ENCODE measurements at regions not wholly inside any gene's neighbourhood (a gene's known extent, or its start where the extent isn't known, plus 50 kb on each side); places are given as distances from the start of the nearest gene placed in this dataset.

DNA sequence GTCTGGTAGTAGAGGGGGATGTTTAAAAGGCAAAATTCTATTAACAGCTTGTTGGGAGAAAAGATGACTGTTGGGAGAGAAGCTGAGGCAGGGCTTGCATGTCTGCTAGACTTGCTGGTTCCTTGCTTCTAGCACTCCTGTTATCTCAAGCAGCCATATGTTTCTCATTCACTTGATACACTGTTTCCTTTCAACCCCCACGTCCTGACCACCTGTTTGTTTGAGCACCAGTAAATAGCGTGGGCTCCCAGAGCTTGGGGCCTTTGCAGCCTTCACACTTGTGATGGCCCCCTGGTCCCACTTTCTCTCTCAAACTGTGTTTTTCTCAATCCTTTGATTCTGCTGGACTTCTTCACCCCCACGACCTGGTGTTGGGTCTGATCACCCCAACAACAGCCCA is 111.7 kb upstream of the TMEM161B start:
- Mint-ChIP-seq H3K27ac (ENCODE audit: unreplicated experiment) (no peak overlapping the region), H3K9me3 (ENCODE audit: unreplicated experiment) (no peaks in the 10 kb centered on the region), H3K27me3 (ENCODE audit: unreplicated experiment) (no peaks in the 10 kb centered on the region), H3K4me3 (ENCODE audit: unreplicated experiment) (no peak overlapping the region), H3K4me1 (ENCODE audit: unreplicated experiment) (no peaks in the 10 kb centered on the region), H3K36me3 (ENCODE audit: unreplicated experiment) (no peaks in the 10 kb centered on the region)
- DNase-seq (ENCODE audit: extremely low spot score, unreplicated experiment), result no peak
- TF ChIP-seq, protein P1, sequence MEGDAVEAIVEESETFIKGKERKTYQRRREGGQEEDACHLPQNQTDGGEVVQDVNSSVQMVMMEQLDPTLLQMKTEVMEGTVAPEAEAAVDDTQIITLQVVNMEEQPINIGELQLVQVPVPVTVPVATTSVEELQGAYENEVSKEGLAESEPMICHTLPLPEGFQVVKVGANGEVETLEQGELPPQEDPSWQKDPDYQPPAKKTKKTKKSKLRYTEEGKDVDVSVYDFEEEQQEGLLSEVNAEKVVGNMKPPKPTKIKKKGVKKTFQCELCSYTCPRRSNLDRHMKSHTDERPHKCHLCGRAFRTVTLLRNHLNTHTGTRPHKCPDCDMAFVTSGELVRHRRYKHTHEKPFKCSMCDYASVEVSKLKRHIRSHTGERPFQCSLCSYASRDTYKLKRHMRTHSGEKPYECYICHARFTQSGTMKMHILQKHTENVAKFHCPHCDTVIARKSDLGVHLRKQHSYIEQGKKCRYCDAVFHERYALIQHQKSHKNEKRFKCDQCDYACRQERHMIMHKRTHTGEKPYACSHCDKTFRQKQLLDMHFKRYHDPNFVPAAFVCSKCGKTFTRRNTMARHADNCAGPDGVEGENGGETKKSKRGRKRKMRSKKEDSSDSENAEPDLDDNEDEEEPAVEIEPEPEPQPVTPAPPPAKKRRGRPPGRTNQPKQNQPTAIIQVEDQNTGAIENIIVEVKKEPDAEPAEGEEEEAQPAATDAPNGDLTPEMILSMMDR (IDR thresholded peaks at IDR 0.05), result no peak

DNA sequence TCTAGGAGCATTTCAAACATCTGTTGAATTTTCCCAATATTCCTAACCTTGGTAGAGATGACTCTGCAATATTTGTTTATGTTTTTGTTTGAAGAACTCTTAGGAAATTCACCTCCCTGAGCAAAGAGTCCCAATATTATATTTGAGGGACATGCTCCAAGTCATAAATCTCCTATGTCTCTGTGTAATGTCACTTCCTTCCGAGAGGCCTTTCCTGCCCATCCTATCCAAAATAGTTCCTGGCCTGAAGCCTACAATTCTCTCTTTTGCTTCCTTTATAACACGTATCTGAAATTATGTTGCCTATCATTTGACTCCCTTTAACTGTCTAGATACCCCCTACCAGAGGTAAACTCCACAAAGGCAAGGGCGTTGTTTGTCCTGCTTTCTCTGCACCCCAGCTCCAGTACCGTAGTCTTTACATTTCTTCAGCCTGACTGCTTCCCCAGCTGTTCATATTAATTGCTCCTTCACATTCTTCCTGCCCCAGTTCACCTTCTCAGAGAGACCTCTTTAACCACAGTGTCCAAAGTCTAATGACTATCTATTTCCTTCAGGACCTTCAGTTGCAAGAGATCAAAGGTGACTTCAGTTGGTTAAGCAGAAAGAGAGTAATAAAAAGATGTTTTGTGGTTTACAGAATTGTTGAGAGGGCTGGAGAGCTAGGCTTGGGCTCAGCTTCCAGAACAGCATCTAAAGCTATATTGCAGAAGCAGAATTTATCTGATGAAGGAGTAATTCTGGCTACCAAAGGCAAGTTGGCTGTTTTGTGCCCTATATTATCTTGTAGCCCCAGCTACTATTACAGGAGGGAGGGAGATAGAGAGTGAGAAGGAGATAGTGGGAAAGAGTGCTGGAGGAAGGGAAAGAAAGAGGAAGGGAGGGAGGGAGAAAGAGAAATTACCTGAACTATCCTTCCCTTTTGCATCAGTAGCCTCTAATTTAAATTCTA is 109.3 kb upstream of the TMEM161B start:
- TF ChIP-seq, protein P1 (IDR thresholded peaks at IDR 0.05), result no peak
- Mint-ChIP-seq H3K36me3 (ENCODE audit: unreplicated experiment) (no peaks in the 10 kb centered on the region), H3K27ac (ENCODE audit: unreplicated experiment) (no peak overlapping the region), H3K27me3 (ENCODE audit: unreplicated experiment) (no peaks in the 10 kb centered on the region), H3K4me3 (ENCODE audit: unreplicated experiment) (no peak overlapping the region), H3K4me1 (ENCODE audit: unreplicated experiment) (no peaks in the 10 kb centered on the region), H3K9me3 (ENCODE audit: unreplicated experiment) (no peaks in the 10 kb centered on the region)
- no peak for DNase-seq (ENCODE audit: extremely low spot score, unreplicated experiment)

DNA sequence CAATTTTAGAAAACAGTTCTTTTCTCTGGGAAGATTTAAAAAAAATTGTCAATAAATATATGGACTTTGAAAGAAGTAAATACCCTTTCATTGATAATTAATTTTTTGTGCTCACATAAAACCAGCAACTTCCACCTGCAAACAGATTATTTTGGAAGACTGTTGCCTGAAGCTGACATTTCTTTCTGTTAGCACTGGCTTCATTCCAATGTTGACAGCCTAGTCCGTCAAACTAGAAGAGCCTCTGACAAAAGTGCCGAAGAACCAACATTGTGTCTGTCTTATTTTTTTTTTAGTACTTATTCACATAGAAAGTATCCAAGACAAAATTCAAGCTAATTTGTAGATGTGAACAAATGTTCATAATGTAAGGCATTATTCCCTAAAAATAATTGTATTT is 108.6 kb upstream of the TMEM161B start:
- H3K27ac Mint-ChIP-seq (ENCODE audit: unreplicated experiment), result no peak overlapping the region
- H3K36me3 Mint-ChIP-seq (ENCODE audit: unreplicated experiment), result no peaks in the 10 kb centered on the region
- H3K27me3 Mint-ChIP-seq (ENCODE audit: unreplicated experiment), result no peaks in the 10 kb centered on the region
- TF ChIP-seq, protein P1 (IDR thresholded peaks at IDR 0.05), result no peak
- DNase-seq (ENCODE audit: extremely low spot score, unreplicated experiment), result no peak
- no peaks in the 10 kb centered on the region for H3K9me3 Mint-ChIP-seq (ENCODE audit: unreplicated experiment)
- no peak overlapping the region for H3K4me3 Mint-ChIP-seq (ENCODE audit: unreplicated experiment)
- H3K4me1 Mint-ChIP-seq (ENCODE audit: unreplicated experiment), result no peaks in the 10 kb centered on the region

DNA sequence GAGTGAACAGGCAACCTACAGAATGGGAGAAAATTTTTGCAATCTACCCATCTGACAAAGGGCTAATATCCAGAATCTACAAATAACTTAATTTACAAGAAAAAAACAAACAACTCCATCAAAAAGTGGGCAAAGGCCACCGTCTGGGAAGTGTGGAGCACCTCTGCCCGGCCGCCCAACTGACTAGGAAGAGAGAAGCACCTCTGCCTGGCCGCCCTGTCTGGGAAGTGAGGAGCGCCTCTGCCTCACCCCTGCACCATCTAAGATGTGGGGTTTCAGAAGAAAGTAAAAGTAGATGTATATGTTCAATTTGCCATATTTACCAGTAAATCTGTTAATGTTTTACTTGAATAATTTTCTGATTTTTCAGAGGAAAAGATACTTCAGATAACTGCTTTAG is 108.1 kb upstream of the TMEM161B start:
- Mint-ChIP-seq H3K4me1 (ENCODE audit: unreplicated experiment) (no peaks in the 10 kb centered on the region), H3K36me3 (ENCODE audit: unreplicated experiment) (no peaks in the 10 kb centered on the region), H3K27ac (ENCODE audit: unreplicated experiment) (no peak overlapping the region), H3K9me3 (ENCODE audit: unreplicated experiment) (no peaks in the 10 kb centered on the region), H3K4me3 (ENCODE audit: unreplicated experiment) (no peak overlapping the region), H3K27me3 (ENCODE audit: unreplicated experiment) (no peaks in the 10 kb centered on the region)
- TF ChIP-seq, protein P1 (IDR thresholded peaks at IDR 0.05), result no peak
- DNase-seq (ENCODE audit: extremely low spot score, unreplicated experiment), result no peak

DNA sequence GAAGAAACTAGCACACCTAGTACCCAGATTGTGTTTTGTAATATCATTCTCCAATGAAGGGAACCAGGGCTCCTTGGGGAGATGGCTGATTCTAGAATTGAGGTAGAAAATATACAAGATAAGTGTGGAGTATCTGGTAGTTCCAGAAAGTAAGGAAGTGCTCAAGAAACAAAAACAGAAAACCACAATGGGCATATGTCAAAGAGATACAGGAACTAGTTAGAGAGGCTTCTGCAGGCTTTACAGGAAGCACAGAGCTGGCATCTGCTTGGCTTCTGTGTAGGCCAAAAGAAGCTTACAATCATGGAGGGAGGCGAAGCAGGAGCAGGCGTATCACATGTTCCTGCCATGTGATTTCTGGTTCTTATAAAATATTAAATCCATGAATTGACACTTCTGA is 105.7 kb upstream of the TMEM161B start:
- no peaks in the 10 kb centered on the region for H3K9me3 Mint-ChIP-seq (ENCODE audit: unreplicated experiment)
- TF ChIP-seq, protein P1 (IDR thresholded peaks at IDR 0.05), result no peak
- H3K27me3 Mint-ChIP-seq (ENCODE audit: unreplicated experiment), result peaks cover 4% of the 10 kb centered on the region

More for the DNA sequence above, 105.7 kb upstream of the TMEM161B start:
- H3K36me3 Mint-ChIP-seq (ENCODE audit: unreplicated experiment), result no peaks in the 10 kb centered on the region
- no peak for DNase-seq (ENCODE audit: extremely low spot score, unreplicated experiment)
- no peak overlapping the region for H3K4me3 Mint-ChIP-seq (ENCODE audit: unreplicated experiment)
- H3K27ac Mint-ChIP-seq (ENCODE audit: unreplicated experiment), result no peak overlapping the region
- H3K4me1 Mint-ChIP-seq (ENCODE audit: unreplicated experiment), result no peaks in the 10 kb centered on the region
